ENCODE measurements at regions not wholly inside any gene's neighbourhood (a gene's known extent, or its start where the extent isn't known, plus 50 kb on each side); places are given as distances from the start of the nearest gene placed in this dataset.
A peak's percentile ranks its signal among the peaks of the same experiment; 100 is the strongest.

- intact Hi-C loops (cut with DNase I; ENCODE audit: low total_unique reads) = no loop called here
- DNase-seq = no peak
- H3K4me1 ChIP-seq = peaks cover 4 to 23% (median 15%) of the 10 kb centered on the region in 6 donors
Measured at GRCh38 chr1:212162635-212163034, 122.6 kb upstream of the PPP2R5A start.

DNA sequence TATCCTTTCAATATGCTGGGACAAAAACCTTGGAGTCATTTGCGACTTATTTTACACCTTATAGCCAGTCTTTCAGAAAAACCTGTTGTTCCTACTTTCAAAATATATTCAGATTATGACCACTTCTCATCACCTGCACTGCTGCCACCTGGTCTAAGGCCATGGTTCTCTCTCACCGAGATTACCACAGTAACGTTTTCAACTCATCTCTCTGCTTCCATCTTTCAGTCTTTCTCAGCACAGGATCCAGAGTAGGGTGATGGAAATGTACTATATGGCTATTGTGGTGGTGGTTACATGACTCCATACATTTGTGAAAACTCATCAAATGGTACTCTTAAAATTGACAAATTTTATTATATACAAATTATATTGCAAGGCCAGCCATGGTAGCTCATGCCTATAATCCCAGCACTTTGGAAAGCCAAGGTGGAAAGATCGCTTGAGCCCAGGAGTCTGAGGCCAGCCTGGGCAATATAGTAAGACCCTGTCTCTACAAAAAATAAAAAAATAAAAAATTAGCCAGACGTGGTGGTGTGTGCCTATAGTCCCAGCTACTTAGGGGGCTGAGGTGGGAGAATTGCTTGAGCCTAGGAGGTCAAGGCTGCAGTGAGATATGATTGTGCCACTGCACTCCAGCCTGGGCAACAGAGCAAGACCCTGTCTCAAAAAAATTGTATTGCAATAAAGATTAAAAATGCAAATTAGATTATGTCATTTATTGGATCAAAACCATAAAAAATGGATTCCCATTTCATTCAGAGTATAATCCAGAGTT is 120.9 kb upstream of the PPP2R5A start:
- H3K36me3 ChIP-seq = no peaks in the 10 kb centered on the region
- WGBS, 5 donors = 90 to 97% (median 91%) methylated on average over 5 of the region's 5 CpGs
- H3K27me3 ChIP-seq (replicated peaks in 1 of 7) = no peaks in the 10 kb centered on the region
- intact Hi-C loops (cut with DNase I; ENCODE audit: low total_unique reads) = no loop called here
- TF ChIP-seq POLR2AphosphoS5 (IDR thresholded peaks at IDR 0.05) (no peak), POLR2A (IDR thresholded peaks at IDR 0.05) (no peak), CTCF (IDR thresholded peaks at IDR 0.05 in 8 of 11, conservative IDR thresholded peaks at IDR 0.05 in 3 of 11) (no peak)
- no peaks in the 10 kb centered on the region for H3K9me3 ChIP-seq
- H3K4me1 ChIP-seq = peaks cover 4 to 23% (median 15%) of the 10 kb centered on the region in 6 donors
- DNase-seq = no peak
- no peak overlapping the region for H3K4me3 ChIP-seq
- no peak overlapping the region for H3K27ac ChIP-seq

More at GRCh38 chr1:212162635-212163034, 122.6 kb upstream of the PPP2R5A start:
- TF ChIP-seq POLR2AphosphoS5 (IDR thresholded peaks at IDR 0.05) (no peak), CTCF (IDR thresholded peaks at IDR 0.05 in 8 of 11, conservative IDR thresholded peaks at IDR 0.05 in 3 of 11) (no peak), POLR2A (IDR thresholded peaks at IDR 0.05) (no peak)
- H3K27ac ChIP-seq = no peak overlapping the region
- no peaks in the 10 kb centered on the region for H3K9me3 ChIP-seq
- 14 to 43% (median 22%) methylated on average over 5 of the region's 5 CpGs for WGBS, 5 donors
- H3K27me3 ChIP-seq (replicated peaks in 1 of 7) = no peaks in the 10 kb centered on the region
- H3K4me3 ChIP-seq = no peak overlapping the region
- H3K36me3 ChIP-seq = no peaks in the 10 kb centered on the region

DNA sequence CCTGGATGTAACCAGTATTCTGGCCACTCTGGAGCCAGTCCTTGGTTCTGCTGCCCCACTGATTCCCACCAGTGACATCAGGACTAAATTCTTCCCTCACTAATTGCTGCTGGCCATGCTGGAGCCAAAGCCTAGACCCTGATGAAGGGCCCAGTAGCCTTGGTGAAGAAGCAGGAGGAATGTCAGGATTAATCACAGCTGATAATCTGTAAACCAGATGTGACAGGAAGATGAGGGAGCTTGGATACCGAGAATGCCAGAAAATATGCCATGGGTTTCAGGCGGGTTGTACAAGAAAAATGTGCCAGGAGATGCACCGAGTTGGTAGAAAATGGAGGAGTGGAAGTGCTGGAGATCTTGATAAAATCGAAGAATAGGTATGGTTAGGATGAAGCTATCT is 119.0 kb upstream of the PPP2R5A start:
- no peaks in the 10 kb centered on the region for H3K9me3 ChIP-seq
- H3K4me3 ChIP-seq = no peak overlapping the region
- no peaks in the 10 kb centered on the region for H3K27me3 ChIP-seq (replicated peaks in 1 of 7)
- H3K36me3 ChIP-seq = no peaks in the 10 kb centered on the region
- peaks cover 4 to 23% (median 15%) of the 10 kb centered on the region in 6 donors for H3K4me1 ChIP-seq
- WGBS, 5 donors = 38 to 52% (median 39%) methylated on average over 4 of the region's 4 CpGs
- peak overlapping the region in 7 of 8 donors; percentile 16 to 76 (median 66) for H3K27ac ChIP-seq
- TF ChIP-seq POLR2AphosphoS5 (IDR thresholded peaks at IDR 0.05) (no peak), CTCF (IDR thresholded peaks at IDR 0.05 in 8 of 11, conservative IDR thresholded peaks at IDR 0.05 in 3 of 11) (no peak), POLR2A (IDR thresholded peaks at IDR 0.05) (no peak)
- DNase-seq = no peak
- intact Hi-C loops (cut with DNase I; ENCODE audit: low total_unique reads) = no loop called here

GRCh38 chr1:212166644-212167043 is 118.6 kb upstream of the PPP2R5A start:
- H3K4me1 ChIP-seq = peaks cover 4 to 23% (median 15%) of the 10 kb centered on the region in 6 donors
- 5 to 30% (median 21%) methylated on average over 2 of the region's 2 CpGs for WGBS, 5 donors
- intact Hi-C loops (cut with DNase I; ENCODE audit: low total_unique reads) = no loop called here
- no peak overlapping the region for H3K4me3 ChIP-seq
- no peaks in the 10 kb centered on the region for H3K27me3 ChIP-seq (replicated peaks in 1 of 7)
- TF ChIP-seq CTCF (IDR thresholded peaks at IDR 0.05 in 8 of 11, conservative IDR thresholded peaks at IDR 0.05 in 3 of 11) (no peak), POLR2AphosphoS5 (IDR thresholded peaks at IDR 0.05) (peak in 1 of 3 donors; percentile 28), POLR2A (IDR thresholded peaks at IDR 0.05) (no peak)
- H3K36me3 ChIP-seq = no peaks in the 10 kb centered on the region
- DNase-seq = no peak
- no peaks in the 10 kb centered on the region for H3K9me3 ChIP-seq
- H3K27ac ChIP-seq = peak overlapping the region in 7 of 8 donors; percentile 16 to 76 (median 66)
